H1 (cell line): ENCODE measurements at regions not wholly inside any gene's neighbourhood (a gene's known extent, or its start where the extent isn't known, plus 50 kb on each side); places are given as distances from the start of the nearest gene placed in this dataset.

Experiments used
- CTCF ChIA-PET: fragments of 300-600 bp; sonication (Branson Sonifier 250); formaldehyde crosslinking; loops from one replicate; lab custom pipeline; 2021; ENCODE audit not compliant: partially characterized antibody; lab: Charles Lee
- POLR2A ChIA-PET: fragments of 300-600 bp; sonication (Branson Sonifier 250); formaldehyde crosslinking; loops from one replicate; lab custom pipeline; 2021; ENCODE audit warnings: inconsistent platforms; ENCODE audit not compliant: partially characterized antibody; lab: Charles Lee
- DNase-seq, 2 experiments: peaks; one replicate each; pipeline versions ENCODE4 v3.0.0 to v3.0.0-alpha.2; 2010 to 2022; ENCODE audit warnings: low spot score in 2 of 2, low read depth in 1 of 2, mixed read lengths in 1 of 2
- FAIRE-seq: peaks from 2 replicates; lab custom pipeline; 2011; peaks lifted over from hg19 to GRCh38; lab: Jason Lieb, UNC
- H2AFZ ChIP-seq: 2 replicates; pipeline ENCODE4 v1.8.1; 2012; ENCODE audit warnings: low read length, inconsistent platforms
- H2AK5ac ChIP-seq: 2 replicates; pipeline ENCODE4 v1.6.1; 2013; ENCODE audit warnings: low read depth, low read length
- H2BK120ac ChIP-seq: replicated peaks from 2 replicates; pipeline ENCODE3; 2013; ENCODE audit warnings: low read depth, low read length, inconsistent platforms
- H2BK12ac ChIP-seq: 2 replicates; pipeline ENCODE4 v1.6.1; 2013; ENCODE audit warnings: low read depth, low read length
- H2BK15ac ChIP-seq: 2 replicates; pipeline ENCODE4 v1.6.1; 2013; ENCODE audit warnings: low read length
- H2BK20ac ChIP-seq: 2 replicates; pipeline ENCODE4 v1.6.1; 2013; ENCODE audit warnings: low read length
- H2BK5ac ChIP-seq: 2 replicates; pipeline ENCODE4 v1.6.1; 2013; ENCODE audit warnings: low read depth, low read length
- H3K14ac ChIP-seq: 2 replicates; pipeline ENCODE4 v1.6.1; 2013; ENCODE audit warnings: inconsistent platforms; ENCODE audit not compliant: insufficient read length
- H3K18ac ChIP-seq: 2 replicates; pipeline ENCODE4 v1.6.1; 2013; ENCODE audit warnings: low read length; ENCODE audit errors: extremely low read depth
- H3K23ac ChIP-seq: 2 replicates; pipeline ENCODE4 v1.6.1; 2013; ENCODE audit warnings: inconsistent platforms; ENCODE audit not compliant: insufficient read length
- H3K23me2 ChIP-seq: 2 replicates; pipeline ENCODE4 v1.6.1; 2013; ENCODE audit warnings: low read depth, low read length
- H3K27ac ChIP-seq: 2 replicates; pipeline ENCODE4 v1.6.1; 2011; ENCODE audit warnings: low read depth, low read length, inconsistent platforms
- H3K27me3 ChIP-seq, 4 experiments: replicated peaks in 1 of 4; 1 replicate in 1 of 4; 2 replicates in 3 of 4; pipeline versions ENCODE4 v1.6.1 to v1.8.1; 2011 to 2013; ENCODE audit warnings: low read length in 3 of 4, mild to moderate bottlenecking in 3 of 4, inconsistent platforms in 2 of 4, mixed read lengths in 2 of 4, moderate library complexity in 1 of 4; ENCODE audit not compliant: control insufficient read depth in 3 of 4, insufficient read depth in 3 of 4; ENCODE audit errors: extremely low read depth in 1 of 4
- H3K36me3 ChIP-seq, 4 experiments: 2 replicates each; pipeline versions ENCODE4 v1.6.1 to v1.8.1; 2011 to 2013; ENCODE audit warnings: mild to moderate bottlenecking in 4 of 4, low read length in 3 of 4, moderate library complexity in 2 of 4, control low read depth in 1 of 4, inconsistent platforms in 1 of 4; ENCODE audit not compliant: insufficient read depth in 4 of 4, control insufficient read depth in 2 of 4
- H3K4ac ChIP-seq: replicated peaks from 2 replicates; pipeline ENCODE3; 2013; ENCODE audit warnings: low read length, low read depth, mixed read lengths, inconsistent platforms; ENCODE audit not compliant: insufficient read length
- H3K4me1 ChIP-seq, 4 experiments: replicated peaks in 1 of 4; 1 replicate in 1 of 4; 2 replicates in 3 of 4; pipeline versions ENCODE4 v1.6.1 to v1.8.1; 2011 to 2013; ENCODE audit warnings: low read length in 3 of 4, inconsistent platforms in 2 of 4, mixed read lengths in 1 of 4; ENCODE audit not compliant: insufficient read depth in 4 of 4, control insufficient read depth in 3 of 4
- H3K4me2 ChIP-seq, 2 experiments: 2 replicates each; pipeline versions ENCODE4 v1.6.1 to v1.8.1; 2011 to 2013; ENCODE audit warnings: low read depth in 2 of 2, low read length in 2 of 2, control low read depth in 1 of 2, inconsistent platforms in 1 of 2, mild to moderate bottlenecking in 1 of 2; ENCODE audit not compliant: insufficient read depth in 1 of 2
- H3K4me3 ChIP-seq, 4 experiments: fragments of 200-600, 300-600 bp in 1 of 4; sonication (generic), shearing (Covaris generic), sonication (Bioruptor Twin) in 1 of 4; 2 replicates each; pipeline versions ENCODE4 v1.5.1 to v1.8.1; 2011 to 2016; ENCODE audit warnings: low read length in 4 of 4, low read depth in 3 of 4, control low read depth in 2 of 4, inconsistent platforms in 2 of 4, mild to moderate bottlenecking in 2 of 4, mixed read lengths in 1 of 4, moderate library complexity in 1 of 4; ENCODE audit not compliant: insufficient read depth in 2 of 4; ENCODE audit errors: extremely low read depth in 1 of 4
- H3K56ac ChIP-seq: replicated peaks from 2 replicates; pipeline ENCODE3; 2013; ENCODE audit warnings: low read depth, mild to moderate bottlenecking, mixed read lengths, low read length, inconsistent platforms; ENCODE audit not compliant: insufficient read length
- H3K79me1 ChIP-seq: 2 replicates; pipeline ENCODE4 v1.6.1; 2013; ENCODE audit warnings: low read depth, low read length, control low read depth
- H3K79me2 ChIP-seq, 2 experiments: 2 replicates each; pipeline versions ENCODE4 v1.6.1 to v1.8.1; 2012 to 2013; ENCODE audit warnings: low read length in 2 of 2, mild to moderate bottlenecking in 2 of 2, inconsistent platforms in 1 of 2; ENCODE audit not compliant: insufficient read depth in 2 of 2, control insufficient read depth in 1 of 2
- H3K9ac ChIP-seq, 4 experiments: replicated peaks in 1 of 4; 1 replicate in 1 of 4; 2 replicates in 3 of 4; pipeline versions ENCODE4 v1.6.1 to v1.8.1; 2011 to 2013; ENCODE audit warnings: low read depth in 3 of 4, low read length in 3 of 4, control low read depth in 2 of 4, mild to moderate bottlenecking in 2 of 4, moderate library complexity in 2 of 4, inconsistent platforms in 1 of 4; ENCODE audit errors: extremely low read depth in 1 of 4
- H3K9me3 ChIP-seq, 2 experiments: 2 replicates each; pipeline versions ENCODE4 v1.6.1 to v1.8.1; 2012 to 2013; ENCODE audit warnings: mild to moderate bottlenecking in 2 of 2, moderate library complexity in 2 of 2, control low read depth in 1 of 2, inconsistent platforms in 1 of 2, low read depth in 1 of 2, low read length in 1 of 2, mixed read lengths in 1 of 2; ENCODE audit not compliant: insufficient read depth in 2 of 2
- H4K20me1 ChIP-seq, 2 experiments: replicated peaks in 1 of 2; 2 replicates each; pipeline versions ENCODE3 to v1.8.1; 2011 to 2013; ENCODE audit warnings: inconsistent platforms in 2 of 2, low read length in 2 of 2, mild to moderate bottlenecking in 1 of 2; ENCODE audit not compliant: insufficient read depth in 2 of 2, control insufficient read depth in 1 of 2
- H4K5ac ChIP-seq: 2 replicates; pipeline ENCODE4 v1.6.1; 2013; ENCODE audit warnings: low read length, low read depth, mixed read lengths, inconsistent platforms; ENCODE audit not compliant: insufficient read length
- H4K8ac ChIP-seq: 2 replicates; pipeline ENCODE4 v1.8.0; 2013; ENCODE audit warnings: mild to moderate bottlenecking, moderate library complexity, low read length, inconsistent platforms; ENCODE audit not compliant: insufficient read depth; ENCODE audit errors: extremely low read depth
- H4K91ac ChIP-seq: replicated peaks from 2 replicates; pipeline ENCODE3; 2013; ENCODE audit warnings: low read length, mixed read lengths, inconsistent platforms; ENCODE audit not compliant: insufficient read length
- ATF3 ChIP-seq: IDR thresholded peaks from 2 replicates; pipeline ENCODE4 v1.6.1; 2011; ENCODE audit warnings: low read depth, mild to moderate bottlenecking, low read length; ENCODE audit not compliant: insufficient read depth
- BACH1 ChIP-seq: IDR thresholded peaks from 2 replicates; pipeline ENCODE4 v1.6.1; 2012; ENCODE audit warnings: low read length, improper control_type of control experiment
- BCL11A ChIP-seq, 2 experiments: IDR thresholded peaks; one replicate each; pipeline ENCODE4 v1.6.1; 2011; ENCODE audit warnings: low read depth in 2 of 2, low read length in 2 of 2, mild to moderate bottlenecking in 2 of 2
- CHD2 ChIP-seq: IDR thresholded peaks from 2 replicates; pipeline ENCODE4 v1.6.1; 2012; ENCODE audit warnings: low read length, improper control_type of control experiment
- E2F6 ChIP-seq: IDR thresholded peaks from 2 replicates; pipeline ENCODE4 v1.6.1; 2012; ENCODE audit warnings: inconsistent platforms
- HDAC2 ChIP-seq, 2 experiments: fragments of 300-600 bp in 1 of 2; sonication (generic) in 1 of 2; IDR thresholded peaks; 2 replicates each; pipeline ENCODE4 v1.6.1; 2011 to 2012; ENCODE audit warnings: low read depth in 2 of 2, low read length in 2 of 2, mild to moderate bottlenecking in 2 of 2, moderate library complexity in 2 of 2, borderline replicate concordance in 1 of 2, inconsistent platforms in 1 of 2
- PHF8 ChIP-seq: fragments of 200-600 bp; sonication (generic); conservative IDR thresholded peaks from 2 replicates; pipeline ENCODE4 v1.7.1; 2012; ENCODE audit warnings: low read depth, mild to moderate bottlenecking, inconsistent platforms, low read length, moderate library complexity
- TEAD4 ChIP-seq: IDR thresholded peaks from 2 replicates; pipeline ENCODE4 v1.6.1; 2012; ENCODE audit warnings: low read depth, low read length, inconsistent platforms, mixed read lengths
- WGBS, 2 experiments: shearing (Covaris generic) in 1 of 2; methylation state at CpG; one replicate each; pipeline versions ENCODE4 v1.1.6 to v1.1.7; 2013 to 2015; ENCODE audit warnings: low lambda C conversion rate in 2 of 2, mixed read lengths in 2 of 2, inconsistent platforms in 1 of 2, low coverage in 1 of 2, missing lambda C conversion rate in 1 of 2; ENCODE audit not compliant: insufficient replicate concordance in 2 of 2, insufficient coverage in 1 of 2, insufficient read length in 1 of 2; ENCODE audit errors: extremely low coverage in 1 of 2, missing lambda C conversion rate in 1 of 2; 5-methylcytosine and 5-hydroxymethylcytosine counted together

- Histone ChIP-seq H3K79me2 (no peaks in the 10 kb centered on the region), H2BK20ac (no peak overlapping the region), H2BK120ac (no peak overlapping the region), H3K4me1 (no peaks in the 10 kb centered on the region), H2BK5ac (no peak overlapping the region), H3K23me2 (no peaks in the 10 kb centered on the region), H3K4ac (no peak overlapping the region), H3K9me3 (no peaks in the 10 kb centered on the region), H3K27me3 (no peaks in the 10 kb centered on the region), H4K20me1 (no peaks in the 10 kb centered on the region), H3K9ac (no peak overlapping the region), H2BK12ac (no peak overlapping the region), H2AFZ (no peak overlapping the region), H4K91ac (no peak overlapping the region), H2AK5ac (no peak overlapping the region), H4K8ac (no peak overlapping the region), H3K23ac (no peak overlapping the region), H3K18ac (no peak overlapping the region), H3K4me3 (no peak overlapping the region), H3K4me2 (no peak overlapping the region), H3K36me3 (no peaks in the 10 kb centered on the region), H3K56ac (no peak overlapping the region), H3K14ac (no peak overlapping the region), H3K79me1 (no peaks in the 10 kb centered on the region), H2BK15ac (no peak overlapping the region), H4K5ac (no peak overlapping the region), H3K27ac (no peak overlapping the region)
- TF ChIP-seq TEAD4 (no peak), BACH1 (no peak), BCL11A (IDR thresholded peaks at IDR 0.05; ENCODE audit: low read depth in 2 of 2, low read length in 2 of 2) (no peak), PHF8 (no peak), CHD2 (no peak), ATF3 (no peak), E2F6 (no peak), HDAC2 (IDR thresholded peaks at IDR 0.05; ENCODE audit: borderline replicate concordance in 1 of 2, low read depth in 2 of 2, low read length in 2 of 2) (no peak)
- POLR2A ChIA-PET: no interaction called here
- DNase-seq (no peak), FAIRE-seq (no peak)
- WGBS, 2 experiments: 87% methylated on average over 5 of the region's 5 CpGs; no CpG with 5 or more reads in 1 of the 2 experiments
- CTCF ChIA-PET: interaction anchor here (1.4 kb wide), 1 partner anchor 179 kb away, joined by 4 read pairs; no protein-coding TSS in a partner anchor
Observed at GRCh38 chr17:72359811-72360210, 239.0 kb downstream of the SOX9 start.
